GM21737 (cell line): ENCODE measurements at regions not wholly inside any gene's neighbourhood (a gene's known extent, or its start where the extent isn't known, plus 50 kb on each side); places are given as distances from the start of the nearest gene placed in this dataset.
"Not testable (repeated sequence)": the region's sequence is repeated elsewhere in the genome, so short reads cannot be mapped to it uniquely, and the experiment has no call there.

Experiments
- ATAC-seq: cut with Tn5 transposase; IDR thresholded peaks from one replicate; pipeline ENCODE4 v1.9.1; 2021; ENCODE audit warnings: mild to moderate bottlenecking, moderate library complexity; ENCODE audit not compliant: unreplicated experiment

DNA sequence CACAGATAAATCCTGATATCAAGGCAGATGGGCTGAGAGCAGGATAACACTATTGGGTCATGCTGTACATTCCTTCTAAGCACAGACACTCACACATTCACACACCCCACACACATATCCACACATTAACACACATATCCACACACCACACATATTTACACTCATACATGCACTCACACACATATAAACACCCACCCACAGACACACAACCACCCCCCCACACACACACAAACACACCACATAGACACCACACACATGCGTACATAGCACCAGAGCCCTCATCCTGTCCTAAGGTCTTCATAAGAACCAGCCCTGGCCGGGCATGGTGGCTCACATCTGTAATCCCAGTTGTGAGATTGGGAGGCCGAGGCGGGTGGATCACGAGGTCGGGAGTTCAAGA is 322.3 kb upstream of the ADCY2 start:
- no peak for ATAC-seq

GRCh38 chr5:7074176-7074575 is 321.8 kb upstream of the ADCY2 start:
- ATAC-seq = no peak

GRCh38 chr5:7075470-7075869 is 320.5 kb upstream of the ADCY2 start:
- ATAC-seq = no peak

DNA sequence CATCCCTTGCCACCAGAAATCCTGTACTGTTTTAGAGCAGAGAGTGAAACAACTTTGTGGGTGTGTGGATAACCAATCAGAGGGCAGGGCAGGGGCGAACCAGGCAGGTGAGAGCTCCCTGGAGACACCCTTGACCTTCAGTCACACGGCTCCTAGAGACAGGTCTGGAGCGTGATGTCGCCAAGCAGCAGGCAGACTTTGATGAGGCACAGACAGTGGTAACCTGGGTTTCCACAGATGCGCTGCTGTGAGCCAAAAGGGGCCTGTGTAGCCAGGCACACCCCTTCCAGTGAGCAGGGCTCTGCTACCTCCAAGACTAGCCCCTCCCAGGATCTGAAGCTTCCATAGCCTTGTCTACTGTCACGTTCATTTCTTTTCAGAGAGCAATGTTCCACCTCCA is 317.8 kb upstream of the ADCY2 start:
- ATAC-seq = no peak

- ATAC-seq = no peak
Observed at GRCh38 chr5:7078901-7079300, 317.0 kb upstream of the ADCY2 start.

GRCh38 chr5:7080501-7080900 is 315.4 kb upstream of the ADCY2 start:
- ATAC-seq = no peak

DNA sequence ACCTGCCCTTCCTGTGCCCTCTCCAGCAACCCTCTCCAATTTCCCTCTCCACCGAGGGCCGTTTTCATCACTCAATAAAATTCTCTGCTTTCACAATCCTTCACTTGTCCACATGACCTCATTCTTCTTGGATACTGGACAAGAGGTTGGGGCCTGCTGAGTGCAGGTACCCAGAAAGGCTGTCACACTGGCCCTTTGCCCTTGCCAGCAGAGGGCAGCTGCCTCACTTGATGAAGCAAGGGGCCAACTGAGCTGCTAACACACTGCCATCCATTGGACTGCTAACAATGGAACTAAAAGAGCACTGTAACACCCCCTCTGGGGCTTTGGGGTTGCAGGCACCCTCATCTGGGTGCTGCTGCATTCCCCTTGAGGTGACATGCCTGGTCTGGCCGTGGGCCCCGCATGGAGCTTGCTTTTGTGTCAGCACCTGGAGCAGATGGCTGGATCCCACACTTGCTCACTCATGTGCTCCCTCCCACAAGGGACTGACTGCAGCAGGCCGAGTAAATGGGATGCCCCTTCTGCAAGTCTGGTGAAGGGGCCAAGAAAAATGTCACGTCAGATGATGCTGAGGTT is 308.1 kb upstream of the ADCY2 start:
- ATAC-seq = no peak

DNA sequence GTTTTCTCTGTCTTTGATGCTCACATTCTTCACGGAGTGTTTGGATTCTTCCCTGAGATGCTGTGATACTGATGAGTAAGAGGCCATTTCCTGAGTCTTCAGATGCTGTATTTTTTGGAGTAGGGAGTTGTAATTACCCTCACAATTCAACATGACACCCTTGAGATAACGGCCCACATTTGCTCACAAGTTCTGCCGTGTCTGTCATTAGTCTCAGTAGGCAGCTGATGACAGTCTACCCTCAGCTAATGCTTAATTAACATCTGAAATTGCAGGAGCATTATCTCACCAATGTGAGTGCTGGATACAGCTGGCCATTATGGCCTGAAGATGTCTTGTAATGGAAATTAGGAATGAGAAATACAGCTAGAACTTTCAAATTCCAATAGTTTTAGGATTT is 307.1 kb upstream of the ADCY2 start:
- ATAC-seq = no peak

DNA sequence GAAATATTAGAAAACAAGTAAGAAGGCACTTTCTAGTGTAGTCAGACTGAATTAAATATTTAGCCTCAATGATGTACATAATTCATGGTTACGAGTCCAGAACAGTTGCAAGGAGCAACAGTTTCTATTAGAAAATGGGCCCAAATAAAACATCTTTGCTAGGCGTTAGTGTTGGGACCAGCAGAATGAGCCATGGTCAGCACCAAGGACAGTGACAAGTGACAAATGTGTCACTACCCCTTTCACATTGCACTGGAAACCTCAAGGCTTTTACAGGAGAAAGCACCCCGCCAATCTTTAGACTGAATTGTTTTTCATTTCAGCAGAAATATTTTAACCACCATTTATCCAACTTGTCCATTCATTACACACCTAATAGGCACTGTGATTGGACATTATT is 301.3 kb upstream of the ADCY2 start:
- no peak for ATAC-seq

DNA sequence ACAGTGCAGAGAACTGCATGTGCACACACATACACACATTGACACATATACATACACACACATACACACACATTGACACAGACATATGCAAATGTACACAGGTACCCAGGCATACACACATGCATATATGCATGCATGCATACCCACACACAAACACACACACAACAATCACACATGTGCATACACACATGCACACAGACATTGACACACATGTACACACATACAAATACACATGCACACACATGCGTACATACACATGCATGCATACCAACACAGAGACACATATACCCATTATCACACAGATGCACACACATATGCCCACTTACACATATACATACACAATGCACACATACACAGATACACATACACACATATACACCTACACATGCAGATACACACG is 299.6 kb upstream of the ADCY2 start:
- no peak for ATAC-seq

- ATAC-seq = no peak
Observed at GRCh38 chr5:7105358-7105757, 290.6 kb upstream of the ADCY2 start.

DNA sequence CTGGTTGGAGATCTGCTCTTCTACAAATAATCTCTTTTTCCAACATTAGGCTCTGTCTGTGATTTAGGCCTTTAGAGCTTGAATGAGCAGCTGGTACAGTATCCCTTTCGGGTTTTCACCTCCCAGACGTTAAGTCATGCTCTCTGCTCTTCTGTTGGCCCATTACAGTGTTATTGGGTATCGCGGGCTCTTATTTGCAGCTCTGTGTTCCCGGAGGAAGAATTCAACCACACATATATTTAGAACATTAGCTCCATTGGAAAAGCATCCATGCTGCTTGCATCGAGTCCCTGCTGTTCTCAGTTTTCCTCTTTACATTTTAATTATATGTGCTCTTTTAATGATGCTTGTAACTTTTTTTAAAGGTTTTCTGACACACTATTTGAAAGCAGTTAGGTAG is 278.0 kb upstream of the ADCY2 start:
- no peak for ATAC-seq

DNA sequence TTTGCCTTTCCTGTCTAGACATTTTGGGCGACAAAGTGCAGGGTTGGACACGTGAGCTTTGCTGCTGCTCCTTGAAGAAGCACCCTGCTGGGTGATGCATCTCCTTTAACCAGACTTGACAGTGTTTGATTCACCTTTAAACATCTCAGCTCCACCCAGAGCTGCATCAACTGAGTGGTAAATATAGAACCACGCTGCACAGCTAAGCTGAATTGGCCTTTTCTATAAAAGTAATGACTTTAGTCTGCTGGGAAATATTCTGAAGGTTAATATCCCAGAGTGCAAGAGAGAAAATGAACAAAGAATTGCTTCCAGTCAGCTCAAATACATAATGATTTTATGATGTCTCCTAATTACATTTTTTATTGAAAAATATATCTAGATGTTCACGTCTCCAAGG is 264.3 kb upstream of the ADCY2 start:
- no peak for ATAC-seq

GRCh38 chr5:7146886-7147285 is 249.1 kb upstream of the ADCY2 start:
- no peak for ATAC-seq

DNA sequence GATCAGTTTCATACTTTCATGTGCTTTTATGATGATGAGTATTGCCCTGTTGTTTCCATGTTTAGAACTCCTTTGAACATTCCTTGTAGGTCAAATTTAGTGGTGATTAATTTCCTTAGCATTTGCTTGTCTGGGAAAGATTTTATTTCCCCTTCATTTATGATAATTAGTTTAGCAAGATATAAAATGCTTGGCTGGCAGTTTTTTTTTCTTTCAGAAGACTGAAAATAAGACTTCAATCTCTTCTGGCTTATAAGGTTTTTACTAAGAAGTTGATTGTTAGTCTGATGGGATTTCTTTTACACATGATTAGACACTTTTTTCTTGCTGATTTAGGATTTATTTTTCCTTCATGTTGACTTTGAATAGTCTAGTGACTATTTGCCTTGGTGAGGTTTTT is 238.9 kb upstream of the ADCY2 start:
- no peak for ATAC-seq

DNA sequence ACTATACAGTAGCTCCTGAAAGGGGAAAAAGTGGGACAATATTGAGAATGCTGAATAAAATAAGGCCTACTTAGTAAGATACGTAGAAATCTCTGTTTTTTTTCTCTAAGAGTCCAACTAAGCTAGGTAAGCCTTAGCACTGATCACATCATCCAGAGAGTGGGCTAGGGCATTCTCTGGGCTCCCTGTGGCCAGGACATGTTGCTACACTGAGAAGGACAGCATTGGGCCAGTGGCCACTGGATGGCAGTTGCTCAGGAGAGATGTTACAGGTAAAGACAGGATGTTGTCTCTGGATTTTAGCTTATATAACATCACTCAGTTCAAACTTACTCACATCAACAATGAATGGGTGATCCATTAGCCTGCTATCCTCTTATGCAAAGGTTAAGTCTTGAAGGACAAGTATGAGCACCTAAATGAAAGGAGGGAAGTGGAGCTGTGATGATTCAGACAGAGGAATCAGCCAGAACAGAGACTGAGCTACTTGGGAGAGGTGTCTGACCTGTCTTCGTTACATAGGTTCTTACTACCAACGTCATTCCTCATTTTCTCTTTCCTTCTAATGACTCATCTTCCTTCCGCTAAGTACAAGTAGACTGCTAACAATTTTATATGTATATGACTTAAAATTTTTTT is 226.6 kb upstream of the ADCY2 start:
- ATAC-seq = no peak

DNA sequence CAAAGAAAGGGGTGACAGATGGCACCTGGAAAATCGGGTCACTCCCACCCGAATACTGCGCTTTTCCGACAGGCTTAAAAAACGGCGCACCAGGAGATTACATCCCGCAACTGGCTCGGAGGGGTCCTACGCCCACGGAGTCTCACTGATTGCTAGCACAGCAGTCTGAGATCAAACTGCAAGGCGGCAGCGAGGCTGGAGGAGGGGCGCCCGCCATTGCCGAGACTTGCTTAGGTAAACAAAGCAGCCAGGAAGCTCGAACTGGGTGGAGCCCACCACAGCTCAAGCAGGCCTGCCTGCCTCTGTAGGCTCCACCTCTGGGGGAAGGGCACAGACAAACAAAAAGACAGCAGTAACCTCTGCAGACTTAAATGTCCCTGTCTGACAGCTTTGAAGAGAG is 225.2 kb upstream of the ADCY2 start:
- not testable (repeated sequence) for ATAC-seq

- no peak for ATAC-seq
Observed at GRCh38 chr5:7179364-7179763, 216.6 kb upstream of the ADCY2 start.

DNA sequence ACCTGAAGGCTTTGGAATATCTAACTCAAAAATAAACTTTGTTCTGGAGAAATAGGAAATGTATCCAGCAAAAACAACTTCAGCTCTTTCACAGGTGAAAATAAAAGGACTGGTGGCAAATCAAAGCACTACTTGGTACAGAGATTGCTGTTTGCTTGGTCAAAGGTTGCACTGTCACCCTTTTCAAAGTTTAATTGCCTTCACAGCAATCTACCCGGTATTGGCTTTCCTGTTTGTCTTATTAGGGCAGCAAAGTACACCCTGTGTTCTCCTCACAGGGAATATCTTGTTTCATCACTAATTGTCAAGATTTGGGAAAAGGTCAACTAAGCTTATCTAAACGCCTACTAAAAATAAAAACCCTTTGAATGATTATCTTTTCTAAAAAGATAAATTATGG is 214.1 kb upstream of the ADCY2 start:
- ATAC-seq = no peak

- ATAC-seq = no peak
Observed at GRCh38 chr5:7185742-7186141, 210.2 kb upstream of the ADCY2 start.

DNA sequence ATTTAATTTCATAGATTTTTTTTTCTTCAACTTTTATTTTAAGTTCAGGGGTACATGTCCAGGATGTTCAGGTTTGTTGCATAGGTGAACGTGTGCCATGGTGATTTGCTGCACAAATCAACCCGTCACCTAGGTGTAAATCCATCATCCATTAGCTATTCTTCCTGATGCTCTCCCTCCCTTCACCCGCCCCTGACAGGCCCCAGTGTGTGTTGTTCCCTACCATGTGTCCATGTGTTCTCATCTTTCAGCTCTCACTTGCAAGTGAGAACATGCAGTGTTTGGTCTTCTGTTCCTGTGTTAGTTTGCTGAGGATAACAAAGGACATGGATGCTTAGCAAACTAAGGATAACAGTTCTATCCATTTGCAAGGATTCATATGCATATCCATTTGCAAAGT is 209.1 kb upstream of the ADCY2 start:
- ATAC-seq = no peak

- no peak for ATAC-seq
Observed at GRCh38 chr5:7190712-7191250, 205.2 kb upstream of the ADCY2 start.

GRCh38 chr5:7192016-7192415 is 203.9 kb upstream of the ADCY2 start:
- no peak for ATAC-seq
